ENCODE measurements at regions not wholly inside any gene's neighbourhood (a gene's known extent, or its start where the extent isn't known, plus 50 kb on each side); places are given as distances from the start of the nearest gene placed in this dataset.

DNA sequence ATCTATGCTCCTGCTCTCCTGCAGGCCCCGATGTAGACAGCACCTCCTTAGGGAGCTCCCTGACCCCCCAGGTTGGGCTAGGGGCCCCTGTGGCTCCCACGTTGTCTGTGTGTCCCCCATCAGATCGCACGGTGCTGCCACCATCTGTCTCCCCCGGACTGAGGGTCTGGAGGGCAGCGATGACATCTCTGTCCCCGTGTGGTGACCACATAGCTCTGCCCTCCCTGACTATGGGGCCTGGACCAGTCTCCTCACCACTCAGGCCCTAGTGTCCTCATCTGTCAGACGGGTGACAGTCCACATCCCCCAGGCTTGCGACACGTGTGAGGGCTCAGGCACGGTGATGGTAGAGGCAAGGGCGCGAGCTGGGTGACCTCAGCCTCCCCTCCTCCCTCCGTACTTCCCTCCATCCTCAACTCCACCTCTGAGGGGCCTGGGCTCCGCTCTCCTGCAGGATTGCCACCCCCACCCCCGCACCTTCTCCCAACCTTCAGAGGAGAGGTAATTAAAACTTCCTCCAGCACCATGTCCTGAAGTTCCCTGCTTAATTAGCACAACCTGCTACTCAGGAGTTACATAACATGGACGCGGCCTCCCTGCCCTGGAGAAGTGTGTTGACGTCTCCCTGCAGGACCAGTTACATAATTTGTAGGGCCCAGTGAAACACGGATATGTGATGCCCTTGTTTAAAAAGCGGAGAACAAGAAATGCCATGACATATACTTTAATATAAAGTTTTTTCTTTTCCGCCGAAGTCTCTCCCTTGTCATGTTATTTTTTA is 288.2 kb downstream of the PTPRU start:
- no peak for DNase-seq (ENCODE audit: low spot score, unreplicated experiment)
- Mint-ChIP-seq H3K36me3 (ENCODE audit: insufficient read depth) (no peaks in the 10 kb centered on the region), H3K4me1 (ENCODE audit: low read depth) (peaks cover 11% of the 10 kb centered on the region), H3K27me3 (peaks cover 13% of the 10 kb centered on the region), H3K27ac (no peak overlapping the region), H3K9me3 (ENCODE audit: low read depth) (peaks cover 9% of the 10 kb centered on the region), H3K4me3 (ENCODE audit: low read depth) (no peak overlapping the region)
- TF ChIP-seq, protein P1, sequence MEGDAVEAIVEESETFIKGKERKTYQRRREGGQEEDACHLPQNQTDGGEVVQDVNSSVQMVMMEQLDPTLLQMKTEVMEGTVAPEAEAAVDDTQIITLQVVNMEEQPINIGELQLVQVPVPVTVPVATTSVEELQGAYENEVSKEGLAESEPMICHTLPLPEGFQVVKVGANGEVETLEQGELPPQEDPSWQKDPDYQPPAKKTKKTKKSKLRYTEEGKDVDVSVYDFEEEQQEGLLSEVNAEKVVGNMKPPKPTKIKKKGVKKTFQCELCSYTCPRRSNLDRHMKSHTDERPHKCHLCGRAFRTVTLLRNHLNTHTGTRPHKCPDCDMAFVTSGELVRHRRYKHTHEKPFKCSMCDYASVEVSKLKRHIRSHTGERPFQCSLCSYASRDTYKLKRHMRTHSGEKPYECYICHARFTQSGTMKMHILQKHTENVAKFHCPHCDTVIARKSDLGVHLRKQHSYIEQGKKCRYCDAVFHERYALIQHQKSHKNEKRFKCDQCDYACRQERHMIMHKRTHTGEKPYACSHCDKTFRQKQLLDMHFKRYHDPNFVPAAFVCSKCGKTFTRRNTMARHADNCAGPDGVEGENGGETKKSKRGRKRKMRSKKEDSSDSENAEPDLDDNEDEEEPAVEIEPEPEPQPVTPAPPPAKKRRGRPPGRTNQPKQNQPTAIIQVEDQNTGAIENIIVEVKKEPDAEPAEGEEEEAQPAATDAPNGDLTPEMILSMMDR (IDR thresholded peaks at IDR 0.05; ENCODE audit: unreplicated experiment) = no peak

DNA sequence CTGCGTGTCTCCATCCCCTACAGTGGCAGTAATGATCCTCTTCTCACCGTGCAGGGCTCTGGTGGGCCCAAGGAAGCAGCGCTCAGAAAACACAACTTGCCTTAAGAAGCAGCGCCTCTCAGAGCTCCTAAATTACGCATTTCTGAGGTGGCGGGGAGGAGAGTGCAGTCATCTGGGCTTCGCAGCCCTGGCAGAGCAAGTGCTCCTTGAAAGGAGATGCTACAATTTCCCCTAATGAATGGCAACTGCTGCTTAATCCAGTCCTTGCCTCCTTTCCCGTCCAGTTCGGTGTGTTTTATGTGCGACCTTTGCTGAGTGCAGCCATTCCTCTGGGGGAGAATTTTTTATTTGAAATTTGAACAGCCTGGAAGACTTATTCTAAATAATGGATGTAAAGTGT is 287.3 kb downstream of the PTPRU start:
- TF ChIP-seq, protein P1 (IDR thresholded peaks at IDR 0.05; ENCODE audit: unreplicated experiment) = no peak
- Mint-ChIP-seq H3K36me3 (ENCODE audit: insufficient read depth) (no peaks in the 10 kb centered on the region), H3K4me1 (ENCODE audit: low read depth) (peaks cover 11% of the 10 kb centered on the region), H3K27ac (no peak overlapping the region), H3K27me3 (peaks cover 13% of the 10 kb centered on the region), H3K9me3 (ENCODE audit: low read depth) (peaks cover under 1% of the 10 kb centered on the region), H3K4me3 (ENCODE audit: low read depth) (no peak overlapping the region)
- DNase-seq (ENCODE audit: low spot score, unreplicated experiment) = no peak

DNA sequence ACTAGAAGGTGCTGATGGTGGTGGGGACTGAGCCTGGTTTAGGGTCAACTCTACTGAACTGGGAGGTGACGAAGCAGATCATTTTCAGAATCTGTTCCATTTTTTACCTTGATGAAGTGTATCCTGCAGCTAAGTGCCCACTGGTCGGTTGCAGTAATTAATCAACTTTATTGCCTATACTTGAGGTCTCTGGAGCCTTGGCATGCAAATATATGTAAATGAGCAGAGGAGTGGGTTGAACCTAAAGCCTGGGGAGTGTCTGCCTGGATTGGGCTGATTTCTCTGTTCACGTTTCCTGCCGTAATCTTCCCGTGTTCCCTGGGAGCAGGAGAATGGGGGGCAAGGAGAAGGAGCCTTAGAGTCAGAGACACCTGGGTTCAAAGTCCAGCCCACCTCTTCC is 286.8 kb downstream of the PTPRU start:
- peak; percentile 3 for DNase-seq (ENCODE audit: low spot score, unreplicated experiment)
- Mint-ChIP-seq H3K36me3 (ENCODE audit: insufficient read depth) (no peaks in the 10 kb centered on the region), H3K27ac (no peak overlapping the region), H3K27me3 (peaks cover 13% of the 10 kb centered on the region), H3K4me3 (ENCODE audit: low read depth) (no peak overlapping the region), H3K9me3 (ENCODE audit: low read depth) (no peaks in the 10 kb centered on the region), H3K4me1 (ENCODE audit: low read depth) (peaks cover 11% of the 10 kb centered on the region)
- TF ChIP-seq, protein P1 (IDR thresholded peaks at IDR 0.05; ENCODE audit: unreplicated experiment) = no peak

DNA sequence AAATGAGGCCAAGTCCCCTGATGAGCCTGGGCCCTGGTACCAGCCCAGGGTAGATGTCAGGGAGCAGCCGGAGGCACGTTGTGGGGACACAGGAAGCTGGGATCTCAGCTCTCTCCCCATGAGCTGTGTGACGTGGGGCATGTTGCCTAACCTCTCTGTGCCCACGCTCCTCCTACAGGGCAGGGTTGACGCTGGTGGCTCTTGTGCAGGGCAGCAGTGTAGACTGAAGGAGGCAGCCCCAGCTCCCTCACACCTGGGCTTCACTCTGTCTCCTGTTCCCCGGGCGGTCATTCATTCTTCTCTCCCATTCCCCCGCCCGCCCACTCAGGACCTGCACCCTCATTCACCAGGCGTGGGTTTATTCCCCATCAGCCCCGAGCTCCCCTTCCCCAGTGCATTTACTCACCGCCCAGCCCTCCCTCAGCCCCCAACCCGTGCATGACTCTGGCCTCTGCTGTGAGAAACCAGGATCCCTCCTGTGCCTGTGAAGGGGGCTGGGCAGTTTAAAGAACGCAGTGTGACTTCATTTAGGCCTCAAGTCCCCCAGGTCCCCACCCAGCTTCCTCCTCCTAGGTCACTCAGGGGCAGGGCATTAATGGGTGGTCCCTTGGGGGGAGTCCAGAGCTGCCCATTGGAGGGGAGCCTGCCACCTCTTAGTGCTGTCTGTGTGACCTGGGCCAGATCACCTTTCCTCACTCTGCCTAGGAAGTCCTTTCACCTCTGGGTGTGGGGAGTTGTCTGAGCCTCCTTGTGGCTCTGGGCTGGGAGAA is 285.7 kb downstream of the PTPRU start:
- TF ChIP-seq, protein P1 (IDR thresholded peaks at IDR 0.05; ENCODE audit: unreplicated experiment) = no peak
- H3K9me3 Mint-ChIP-seq (ENCODE audit: low read depth) = no peaks in the 10 kb centered on the region
- peaks cover 13% of the 10 kb centered on the region for H3K27me3 Mint-ChIP-seq
- DNase-seq (ENCODE audit: low spot score, unreplicated experiment) = peak; percentile 5
- no peaks in the 10 kb centered on the region for H3K36me3 Mint-ChIP-seq (ENCODE audit: insufficient read depth)
- peaks cover 6% of the 10 kb centered on the region for H3K4me1 Mint-ChIP-seq (ENCODE audit: low read depth)
- H3K4me3 Mint-ChIP-seq (ENCODE audit: low read depth) = no peak overlapping the region
- no peak overlapping the region for H3K27ac Mint-ChIP-seq

DNA sequence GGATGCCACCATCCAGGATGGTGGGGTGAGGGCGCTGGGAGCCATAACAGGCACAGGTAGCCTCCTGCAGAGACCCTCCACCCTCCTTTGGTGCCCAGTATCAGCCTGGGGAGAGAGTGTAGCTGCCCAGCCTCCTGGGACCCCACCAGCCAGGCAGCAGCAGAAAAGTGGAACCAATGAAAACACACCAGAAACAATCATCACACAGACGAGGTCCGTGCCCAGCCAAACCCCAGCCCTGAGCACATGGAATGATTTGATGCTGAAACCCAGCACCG is 285.1 kb downstream of the PTPRU start:
- peak; percentile 6 for DNase-seq (ENCODE audit: low spot score, unreplicated experiment)
- Mint-ChIP-seq H3K4me3 (ENCODE audit: low read depth) (no peak overlapping the region), H3K4me1 (ENCODE audit: low read depth) (peaks cover 2% of the 10 kb centered on the region), H3K9me3 (ENCODE audit: low read depth) (no peaks in the 10 kb centered on the region), H3K36me3 (ENCODE audit: insufficient read depth) (no peaks in the 10 kb centered on the region), H3K27me3 (peaks cover 7% of the 10 kb centered on the region), H3K27ac (no peak overlapping the region)
- TF ChIP-seq, protein P1 (IDR thresholded peaks at IDR 0.05; ENCODE audit: unreplicated experiment) = no peak

All from progenitor cell of endocrine pancreas (in vitro differentiated cells).